ENCODE measurements at regions not wholly inside any gene's neighbourhood (a gene's known extent, or its start where the extent isn't known, plus 50 kb on each side); places are given as distances from the start of the nearest gene placed in this dataset.

- DNase-seq (ENCODE audit: low read depth, low spot score): no peak
- TF ChIP-seq CTCF (IDR thresholded peaks at IDR 0.05; ENCODE audit: low read depth, low read length): no peak
- in situ Hi-C loops (cut with HindIII; ENCODE audit: low sequenced_read_pairs): no loop called here
- H3K4me3 ChIP-seq (ENCODE audit: low read depth, low read length): no peak overlapping the region
These were observed 97.3 kb upstream of the DAB2 start for GRCh38 chr5:39521940-39522590.

DNA sequence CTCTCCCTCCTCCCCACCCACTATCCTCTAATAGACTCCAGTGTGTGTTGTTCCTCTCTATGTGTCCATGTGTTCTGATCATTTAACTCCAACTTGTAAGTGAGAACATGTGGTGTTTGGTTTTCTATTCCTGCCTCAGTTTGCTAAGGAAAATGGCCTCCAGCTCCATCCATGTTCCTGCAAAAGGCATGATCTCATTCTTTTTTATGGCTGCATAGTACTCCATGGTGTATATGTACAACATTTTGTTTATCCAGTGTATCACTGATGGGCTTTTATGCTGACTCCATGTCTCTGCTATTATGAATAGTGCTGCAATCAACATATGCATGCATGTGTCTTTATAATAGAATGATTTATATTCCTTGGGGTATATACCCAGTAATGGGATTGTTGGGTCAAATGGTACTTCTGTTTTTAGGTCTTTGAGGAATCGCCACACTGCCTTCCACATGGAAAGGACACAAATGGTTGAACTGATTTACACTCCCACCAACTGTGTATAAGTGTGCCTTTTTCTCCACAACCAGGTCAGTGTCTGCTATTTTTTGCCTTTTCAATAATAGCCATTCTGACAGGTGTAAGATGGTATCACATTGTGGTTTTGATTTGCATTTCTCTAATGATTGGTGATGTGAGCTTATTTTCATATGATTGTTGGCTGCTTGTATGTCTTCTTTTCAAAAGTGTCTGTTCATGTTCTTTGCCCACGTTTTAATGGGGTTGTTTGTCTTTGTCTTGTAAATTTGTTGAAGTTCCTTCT is 96.5 kb upstream of the DAB2 start:
- in situ Hi-C loops (cut with HindIII; ENCODE audit: low sequenced_read_pairs): no loop called here
- DNase-seq (ENCODE audit: low read depth, low spot score): no peak
- no peak overlapping the region for H3K4me3 ChIP-seq (ENCODE audit: low read depth, low read length)
- no peak for TF ChIP-seq CTCF (IDR thresholded peaks at IDR 0.05; ENCODE audit: low read depth, low read length)

GRCh38 chr5:39520232-39520572 is 95.4 kb upstream of the DAB2 start:
- DNase-seq (ENCODE audit: low read depth, low spot score): peak; percentile 91
- no peak overlapping the region for H3K4me3 ChIP-seq (ENCODE audit: low read depth, low read length)
- TF ChIP-seq CTCF (IDR thresholded peaks at IDR 0.05; ENCODE audit: low read depth, low read length): no peak
- in situ Hi-C loops (cut with HindIII; ENCODE audit: low sequenced_read_pairs): no loop called here

- DNase-seq (ENCODE audit: low read depth, low spot score): peak; percentile 80
- TF ChIP-seq CTCF (IDR thresholded peaks at IDR 0.05; ENCODE audit: low read depth, low read length): no peak
- no peak overlapping the region for H3K4me3 ChIP-seq (ENCODE audit: low read depth, low read length)
- in situ Hi-C loops (cut with HindIII; ENCODE audit: low sequenced_read_pairs): no loop called here
These were observed 94.9 kb upstream of the DAB2 start for GRCh38 chr5:39519566-39520231.

DNA sequence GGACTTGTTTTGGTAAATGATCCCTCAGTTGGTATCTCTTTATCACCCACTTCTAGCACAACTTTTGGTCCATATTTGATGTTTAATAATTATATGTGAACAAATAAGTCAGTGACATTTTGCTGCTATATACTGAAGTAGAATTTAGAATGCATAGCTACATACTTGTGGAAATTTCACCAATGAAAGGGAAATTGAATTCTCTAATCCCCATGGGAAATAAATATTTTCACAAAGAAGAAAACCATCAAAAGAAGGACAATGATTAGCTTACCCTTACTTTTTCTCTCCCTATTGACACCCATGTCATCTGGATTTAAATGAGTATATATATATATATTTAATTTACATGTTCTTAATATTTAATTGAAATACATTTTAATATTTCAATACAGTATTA is 94.3 kb upstream of the DAB2 start:
- in situ Hi-C loops (cut with HindIII; ENCODE audit: low sequenced_read_pairs): no loop called here
- no peak for TF ChIP-seq CTCF (IDR thresholded peaks at IDR 0.05; ENCODE audit: low read depth, low read length)
- DNase-seq (ENCODE audit: low read depth, low spot score): peak; percentile 40
- no peak overlapping the region for H3K4me3 ChIP-seq (ENCODE audit: low read depth, low read length)

DNA sequence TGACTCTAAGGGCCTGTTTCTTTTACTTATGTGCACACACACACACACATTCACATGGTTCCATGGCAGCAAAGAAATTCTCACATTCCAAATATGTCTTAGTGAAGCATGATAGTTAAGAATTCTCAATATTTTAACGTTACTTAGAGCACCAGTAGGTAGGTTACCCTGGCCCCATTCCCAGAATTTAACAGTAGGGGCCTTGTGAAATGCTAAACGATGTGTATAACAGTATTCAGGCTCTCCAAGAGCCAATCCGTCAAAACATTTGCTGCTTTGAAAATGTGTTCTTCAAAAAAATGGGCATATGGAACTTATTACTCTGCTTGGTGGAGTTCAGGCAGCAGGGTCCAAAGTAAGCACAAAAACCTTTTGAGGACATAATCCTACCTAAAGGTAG is 93.7 kb upstream of the DAB2 start:
- peak; percentile 94 for DNase-seq (ENCODE audit: low read depth, low spot score)
- in situ Hi-C loops (cut with HindIII; ENCODE audit: low sequenced_read_pairs): no loop called here
- TF ChIP-seq CTCF (IDR thresholded peaks at IDR 0.05; ENCODE audit: low read depth, low read length): no peak
- H3K4me3 ChIP-seq (ENCODE audit: low read depth, low read length): no peak overlapping the region
